RWPE1 (cell line): ENCODE measurements at regions not wholly inside any gene's neighbourhood (a gene's known extent, or its start where the extent isn't known, plus 50 kb on each side); places are given as distances from the start of the nearest gene placed in this dataset.

Source experiments
- CTCF ChIA-PET: fragments of 350-600 bp; sonication (Branson Sonifier 250); formaldehyde crosslinking; extraction: SDS; loops from one replicate; lab custom pipeline; 2021; lab: Yijun Ruan, JAX
- POLR2A ChIA-PET: fragments of 400-600 bp; formaldehyde crosslinking; extraction: SDS; loops from one replicate; lab custom pipeline; 2020; ENCODE audit warnings: antibody characterized with exemption; ENCODE audit not compliant: low non-redundant PET; lab: Yijun Ruan, JAX
- DNase-seq: peaks from one replicate; pipeline ENCODE4 v3.0.0; 2012; ENCODE audit warnings: low spot score
- H3K27ac ChIP-seq: fragments of 450-650 bp; 2 replicates; pipeline ENCODE4 v1.5.1; 2017
- CTCF ChIP-seq: fragments of 450-650 bp; conservative IDR thresholded peaks from 2 replicates; pipeline ENCODE4 v1.5.1; 2017; ENCODE audit warnings: low read depth, mild to moderate bottlenecking

DNA sequence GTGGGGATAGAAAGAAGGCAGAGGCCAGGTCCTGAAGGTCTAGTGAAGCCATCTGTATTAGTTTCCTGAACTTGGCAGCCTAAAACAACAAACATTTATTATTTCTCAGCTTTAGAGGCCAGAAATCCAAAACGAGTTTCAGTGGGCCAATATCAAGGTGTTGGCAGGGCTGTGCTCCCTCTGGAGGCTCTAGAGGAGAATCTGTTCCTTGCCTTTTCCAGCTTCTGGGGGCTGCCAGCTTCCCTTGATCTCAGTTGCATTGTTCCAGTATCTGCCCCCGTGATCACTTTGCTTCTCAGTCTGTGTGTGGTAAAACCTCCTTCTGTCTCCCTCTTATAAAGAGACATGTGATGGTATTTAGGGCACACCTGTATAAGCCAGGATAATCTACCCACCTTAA is 82.4 kb downstream of the MAFB start:
- CTCF ChIA-PET, result interaction anchor here (0.6 kb wide), 2 partner anchors 65 to 88 kb away, joined by 3 read pairs; no protein-coding TSS in a partner anchor
- TF ChIP-seq CTCF, result no peak
- DNase-seq, result no peak
- POLR2A ChIA-PET, result no interaction called here
- H3K27ac ChIP-seq, result no peak overlapping the region

- TF ChIP-seq CTCF, result no peak
- DNase-seq, result no peak
- ChIA-PET POLR2A (no interaction called here), CTCF (interaction anchor here (0.6 kb wide), 2 partner anchors 65 to 87 kb away, joined by 3 read pairs; no protein-coding TSS in a partner anchor)
- no peak overlapping the region for H3K27ac ChIP-seq
These were observed 82.8 kb downstream of the MAFB start for GRCh38 chr20:40606237-40606636.

GRCh38 chr20:40604416-40604815 is 84.6 kb downstream of the MAFB start:
- CTCF ChIA-PET, result no interaction called here
- TF ChIP-seq CTCF, result no peak
- POLR2A ChIA-PET, result no interaction called here
- H3K27ac ChIP-seq, result peak overlapping the region; percentile 2; the same call in 1 of the 2 replicates
- no peak for DNase-seq

DNA sequence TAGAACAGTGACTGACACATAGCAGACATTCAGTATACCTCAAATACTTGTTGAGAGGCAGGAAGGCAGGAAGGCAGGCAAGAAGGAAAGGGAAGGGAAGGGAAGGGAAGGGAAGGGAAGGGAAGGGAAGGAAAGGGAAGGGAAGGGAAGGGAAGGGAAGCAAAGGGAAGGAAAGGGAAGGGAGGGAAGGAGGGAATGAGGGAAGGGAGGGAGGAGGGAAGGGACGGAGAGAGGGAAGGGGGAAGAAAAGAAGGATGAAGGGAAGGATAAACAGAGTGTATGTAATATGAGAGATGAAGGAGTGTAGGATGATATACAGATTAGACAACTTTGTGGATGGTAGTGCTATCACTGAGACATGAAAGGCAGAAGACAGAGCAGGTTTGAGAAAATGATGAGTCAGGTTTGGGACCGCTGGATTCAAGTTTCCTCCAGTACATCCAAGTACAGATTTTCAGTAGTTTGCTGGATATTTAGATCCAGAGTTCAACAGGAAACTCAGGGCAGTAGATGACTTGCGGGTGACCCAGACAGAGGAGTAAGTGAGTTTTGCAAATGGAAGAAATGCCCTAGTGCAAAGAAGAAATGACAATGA is 85.9 kb downstream of the MAFB start:
- POLR2A ChIA-PET, result no interaction called here

GRCh38 chr20:40602381-40602780 is 86.7 kb downstream of the MAFB start:
- no peak for TF ChIP-seq CTCF
- no peak overlapping the region for H3K27ac ChIP-seq
- CTCF ChIA-PET, result interaction anchor here (1.0 to 1.1 kb wide), 2 partner anchors 8 to 88 kb away, joined by 4 read pairs; no protein-coding TSS in a partner anchor
- POLR2A ChIA-PET, result no interaction called here
- no peak for DNase-seq

More for the DNA sequence above, 85.9 kb downstream of the MAFB start:
- H3K27ac ChIP-seq, result no peak overlapping the region
- TF ChIP-seq CTCF, result no peak
- CTCF ChIA-PET, result no interaction called here
- DNase-seq, result no peak

DNA sequence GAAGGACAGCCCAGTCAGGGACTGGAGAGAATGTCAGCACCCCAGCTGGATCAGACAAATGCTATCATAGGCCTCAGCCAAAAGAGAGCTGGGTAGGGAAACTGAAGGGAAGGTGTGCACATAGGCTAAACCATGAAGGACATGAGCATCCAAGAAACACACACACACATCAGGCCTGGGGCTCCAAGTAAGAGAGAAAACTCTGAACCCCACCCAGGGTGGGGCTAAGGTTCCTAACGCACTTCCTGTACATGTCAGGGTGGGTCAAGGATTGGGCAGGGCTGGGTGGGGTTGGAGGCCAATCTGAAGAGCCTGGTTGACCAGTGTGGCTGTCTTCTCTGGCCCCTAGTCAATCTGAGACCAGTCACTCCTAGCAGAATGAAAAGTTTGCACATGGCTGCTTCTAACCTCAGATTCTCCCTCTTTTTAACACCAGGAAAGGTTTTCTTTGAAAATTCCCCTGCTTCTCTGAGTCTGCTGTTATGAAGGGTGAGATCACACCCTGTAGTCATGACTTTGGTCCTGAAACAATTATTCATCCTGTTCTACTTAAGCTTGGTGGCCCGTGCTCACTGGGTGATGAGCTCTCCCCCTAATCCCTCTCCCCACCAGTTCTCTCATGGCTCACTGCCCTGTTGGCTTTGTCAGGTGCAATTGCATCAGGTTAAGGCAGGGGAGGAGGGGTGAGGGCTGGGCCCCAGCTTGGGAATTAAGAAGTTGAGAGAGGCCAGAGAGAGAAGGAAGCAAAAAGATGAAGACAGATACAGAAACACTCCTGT is 88.4 kb downstream of the MAFB start:
- peak overlapping the region; percentile 86 for H3K27ac ChIP-seq
- CTCF ChIA-PET, result interaction anchor here (0.7 kb wide), 1 partner anchor 332 kb away, joined by 3 read pairs; no protein-coding TSS in a partner anchor
- DNase-seq, result peak; percentile 66
- no peak for TF ChIP-seq CTCF
- POLR2A ChIA-PET, result no interaction called here
